GM10266 (cell line): ENCODE measurements at regions not wholly inside any gene's neighbourhood (a gene's known extent, or its start where the extent isn't known, plus 50 kb on each side); places are given as distances from the start of the nearest gene placed in this dataset.

Experiments
- DNase-seq: peaks from one replicate; pipeline ENCODE4 v3.0.0; 2012; ENCODE audit errors: extremely low spot score
- TF ChIP-seq, protein P1 (sequence below): IDR thresholded peaks from 2 replicates; pipeline ENCODE4 v1.5.1; 2012; ENCODE audit warnings: mild to moderate bottlenecking, low read depth; ENCODE audit not compliant: control insufficient read depth, insufficient read depth; ENCODE audit errors: missing control alignments

DNA sequence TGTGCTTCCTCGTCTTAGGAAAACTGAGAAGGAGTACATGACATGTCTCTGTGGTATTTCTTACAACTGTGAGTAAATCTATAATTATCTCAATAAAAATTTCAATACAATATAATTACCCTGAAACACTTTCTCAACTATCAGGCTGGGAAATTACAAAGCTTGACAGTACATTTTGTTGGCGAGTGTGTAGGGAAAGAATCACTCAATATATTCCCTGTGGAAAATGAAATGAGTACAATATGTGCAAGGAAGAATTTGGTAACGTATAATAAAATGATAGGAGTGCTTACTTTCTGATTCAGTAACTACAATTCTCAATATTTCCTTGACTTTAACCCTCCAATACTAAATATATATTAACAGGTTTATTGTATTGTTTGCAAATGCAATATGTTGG is 818.2 kb upstream of the CADM2 start:
- DNase-seq = no peak
- TF ChIP-seq, protein P1, sequence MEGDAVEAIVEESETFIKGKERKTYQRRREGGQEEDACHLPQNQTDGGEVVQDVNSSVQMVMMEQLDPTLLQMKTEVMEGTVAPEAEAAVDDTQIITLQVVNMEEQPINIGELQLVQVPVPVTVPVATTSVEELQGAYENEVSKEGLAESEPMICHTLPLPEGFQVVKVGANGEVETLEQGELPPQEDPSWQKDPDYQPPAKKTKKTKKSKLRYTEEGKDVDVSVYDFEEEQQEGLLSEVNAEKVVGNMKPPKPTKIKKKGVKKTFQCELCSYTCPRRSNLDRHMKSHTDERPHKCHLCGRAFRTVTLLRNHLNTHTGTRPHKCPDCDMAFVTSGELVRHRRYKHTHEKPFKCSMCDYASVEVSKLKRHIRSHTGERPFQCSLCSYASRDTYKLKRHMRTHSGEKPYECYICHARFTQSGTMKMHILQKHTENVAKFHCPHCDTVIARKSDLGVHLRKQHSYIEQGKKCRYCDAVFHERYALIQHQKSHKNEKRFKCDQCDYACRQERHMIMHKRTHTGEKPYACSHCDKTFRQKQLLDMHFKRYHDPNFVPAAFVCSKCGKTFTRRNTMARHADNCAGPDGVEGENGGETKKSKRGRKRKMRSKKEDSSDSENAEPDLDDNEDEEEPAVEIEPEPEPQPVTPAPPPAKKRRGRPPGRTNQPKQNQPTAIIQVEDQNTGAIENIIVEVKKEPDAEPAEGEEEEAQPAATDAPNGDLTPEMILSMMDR = no peak

DNA sequence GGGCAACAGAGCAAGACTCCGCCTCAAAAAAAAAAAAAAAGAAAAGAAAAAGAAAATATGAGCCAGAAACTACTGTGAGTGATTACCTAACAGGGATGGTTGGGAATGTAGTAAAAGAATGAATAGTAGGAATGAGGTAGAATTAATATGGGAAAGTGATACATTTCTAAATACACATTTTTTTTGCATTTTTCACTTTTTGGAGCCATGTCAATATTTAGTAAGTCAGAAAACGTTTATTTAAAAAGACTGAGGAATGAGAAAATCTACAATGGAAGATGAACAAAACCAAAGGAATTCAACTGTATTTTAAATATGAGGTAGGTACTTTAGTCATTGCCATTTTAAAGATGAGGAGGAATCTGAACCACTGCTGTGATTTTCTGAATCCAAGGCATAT is 817.2 kb upstream of the CADM2 start:
- no peak for DNase-seq
- TF ChIP-seq, protein P1 = no peak

DNA sequence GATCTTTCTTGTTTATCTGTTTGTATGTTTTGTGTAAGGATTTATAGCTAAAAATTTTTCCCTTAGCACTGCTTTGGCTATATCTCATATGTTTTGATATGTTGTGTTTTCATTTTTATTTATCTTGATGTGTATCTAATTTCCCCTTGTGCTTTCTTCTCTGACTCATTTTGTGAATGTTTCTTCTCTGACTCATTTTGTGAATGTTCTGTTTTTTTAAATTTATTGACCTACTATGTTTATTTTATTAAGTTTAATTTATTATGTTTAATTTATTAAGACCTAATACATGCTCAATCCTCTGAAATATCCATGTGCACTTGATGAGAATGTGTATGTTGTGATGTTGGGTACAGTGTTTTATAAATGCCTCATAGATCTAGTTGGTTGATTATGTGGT is 793.5 kb upstream of the CADM2 start:
- TF ChIP-seq, protein P1 = no peak
- no peak for DNase-seq

DNA sequence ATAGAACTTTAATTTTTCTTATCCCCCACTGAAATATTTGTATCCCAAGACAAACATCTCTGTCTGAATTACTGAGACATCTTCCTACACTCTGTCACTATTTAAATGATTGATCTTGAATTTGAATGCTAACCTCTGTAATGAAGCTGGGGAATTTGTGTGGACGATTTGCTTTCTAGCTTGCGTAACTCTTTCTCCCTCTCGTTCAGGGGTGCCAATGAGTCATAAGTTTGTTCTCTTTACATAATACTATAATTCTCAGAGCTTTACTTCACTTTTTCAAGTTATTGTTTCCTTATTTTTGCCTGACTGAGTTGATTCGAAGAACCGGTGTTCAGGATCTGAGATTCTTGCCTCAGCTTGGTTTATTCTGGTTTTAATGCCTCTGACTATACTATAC is 783.3 kb upstream of the CADM2 start:
- TF ChIP-seq, protein P1 = no peak
- no peak for DNase-seq

DNA sequence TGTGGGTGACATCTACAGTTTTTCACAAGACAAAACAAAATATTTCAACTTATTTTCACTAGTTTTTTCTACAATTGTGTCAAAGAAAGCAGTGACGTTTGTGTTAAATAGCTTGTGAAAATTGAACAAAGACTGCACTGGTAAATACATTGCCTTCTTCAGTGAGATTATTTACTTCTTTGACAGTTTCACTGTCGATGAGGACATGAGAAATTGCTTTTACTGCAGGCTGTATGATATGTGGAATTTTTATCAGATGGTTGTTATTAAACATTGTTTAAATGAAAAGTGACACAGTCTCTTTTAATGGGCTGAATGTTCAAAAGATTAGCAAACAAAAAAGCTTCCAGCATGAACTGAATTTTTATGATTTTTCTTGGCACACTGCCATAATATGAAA is 773.9 kb upstream of the CADM2 start:
- TF ChIP-seq, protein P1 = no peak
- no peak for DNase-seq

DNA sequence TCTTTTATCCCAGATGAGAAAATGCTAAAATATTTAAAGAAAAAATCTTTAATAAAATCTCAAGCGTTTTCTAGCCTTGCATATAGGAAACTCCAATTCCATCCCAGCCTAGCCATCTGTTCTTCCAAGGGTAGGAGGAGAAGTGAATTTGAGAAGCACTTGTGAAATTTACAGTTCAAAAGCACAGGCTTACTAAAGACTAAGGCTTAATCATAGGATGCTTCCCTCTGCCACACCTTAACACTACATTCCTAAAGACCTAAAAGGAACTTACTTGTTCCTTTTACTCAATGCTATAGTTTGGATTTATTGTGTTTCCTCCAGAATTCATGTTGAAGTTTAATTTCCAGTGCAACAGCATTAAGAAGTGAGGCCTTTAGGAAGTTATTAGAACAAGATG is 764.8 kb upstream of the CADM2 start:
- TF ChIP-seq, protein P1 = no peak
- no peak for DNase-seq

DNA sequence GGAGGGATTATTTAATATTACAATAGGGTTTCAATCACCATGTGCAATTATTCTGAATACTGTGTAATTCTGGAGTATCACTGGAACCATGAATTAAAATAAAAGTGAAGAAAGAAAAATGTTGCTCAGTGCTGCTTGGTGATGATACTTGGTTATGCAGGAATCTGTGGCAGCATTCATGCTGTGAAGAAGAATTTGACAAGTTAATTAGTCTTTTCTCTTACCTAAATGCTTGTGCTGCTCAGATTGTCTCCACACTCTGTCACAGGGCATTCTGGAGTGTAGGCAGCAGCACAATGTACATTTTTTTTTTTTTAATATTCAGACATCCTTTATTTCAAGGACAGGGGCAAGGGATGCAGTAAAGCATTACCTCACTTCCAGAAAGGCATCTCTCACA is 749.3 kb upstream of the CADM2 start:
- TF ChIP-seq, protein P1 = no peak
- DNase-seq = no peak

DNA sequence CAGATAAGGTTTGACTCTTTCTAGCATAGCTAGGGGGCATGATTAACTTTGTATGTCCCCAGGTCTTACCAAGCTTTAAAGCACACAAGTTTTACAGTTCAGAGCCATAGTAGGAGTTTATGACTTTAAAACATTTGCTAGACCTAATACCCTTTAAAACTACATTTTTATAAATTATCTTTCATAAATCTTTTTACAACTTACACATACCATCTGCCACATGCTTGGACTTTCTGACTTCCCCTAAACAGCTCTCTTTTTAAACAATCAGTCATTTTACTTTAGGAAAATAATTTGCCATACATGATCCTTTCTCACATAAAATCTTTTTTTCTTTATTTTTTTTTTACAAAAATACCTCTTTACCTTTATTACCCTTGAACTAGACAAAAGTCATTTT is 735.3 kb upstream of the CADM2 start:
- no peak for DNase-seq

More for the DNA sequence above, 735.3 kb upstream of the CADM2 start:
- TF ChIP-seq, protein P1 = no peak
